ENCODE measurements at regions not wholly inside any gene's neighbourhood (a gene's known extent, or its start where the extent isn't known, plus 50 kb on each side); places are given as distances from the start of the nearest gene placed in this dataset.
A peak's percentile ranks its signal among the peaks of the same experiment; 100 is the strongest.

DNA sequence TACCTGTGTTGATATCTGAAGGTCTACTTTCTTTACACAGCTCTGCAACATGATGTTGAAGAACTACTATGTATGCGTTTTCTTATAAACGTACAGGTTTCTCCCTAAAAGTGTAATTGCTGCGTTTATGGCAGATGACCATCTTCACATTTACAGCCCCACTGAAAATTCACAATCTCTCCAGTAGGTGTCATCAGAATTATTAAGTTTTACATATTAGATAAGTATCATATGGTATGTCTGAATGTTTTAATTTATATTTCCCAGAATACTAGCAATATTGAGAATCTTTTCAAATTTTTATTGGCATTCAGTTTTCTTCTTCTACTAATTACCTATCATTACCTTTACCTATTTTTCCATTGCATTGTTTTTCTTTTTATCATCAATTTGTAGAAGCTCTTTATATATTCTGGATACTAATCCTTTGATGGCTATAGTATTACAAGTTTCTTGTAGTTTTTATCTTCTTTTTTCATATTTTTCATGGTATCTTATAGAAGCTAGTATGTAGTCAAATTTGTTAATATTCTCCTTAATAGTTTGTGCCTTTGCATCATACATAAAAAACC is 123.5 kb downstream of the CAPZA3 start:
- TF ChIP-seq CTCF (IDR thresholded peaks at IDR 0.05; ENCODE audit: poor library complexity) (peak; percentile 51), EZH2 (IDR thresholded peaks at IDR 0.05; ENCODE audit: borderline replicate concordance) (no peak)

All from hepatocyte (in vitro differentiated cells).